T-helper 17 cell (primary cell): ENCODE measurements at regions not wholly inside any gene's neighbourhood (a gene's known extent, or its start where the extent isn't known, plus 50 kb on each side); places are given as distances from the start of the nearest gene placed in this dataset.

ENCODE experiments used
- ATAC-seq: fragments of 150-1000 bp; cut with Tn5 transposase; 2 replicates; pipeline ENCODE4 v1.10.0; 2021; ENCODE audit warnings: mild to moderate bottlenecking, moderate library complexity
- DNase-seq, 3 donors: peaks; one replicate each; pipeline versions ENCODE4 v3.0.0 to v3.0.0-alpha.2; 2020 to 2021
- H3K9me3 ChIP-seq: one replicate; pipeline ENCODE4 v1.7.0; 2013; ENCODE audit warnings: low read length, mild to moderate bottlenecking; ENCODE audit not compliant: control insufficient read depth, poor library complexity, severe bottlenecking
- H3K27ac Mint-ChIP-seq: one replicate; pipeline ENCODE4 v1.8.0; 2022; ENCODE audit warnings: mild to moderate bottlenecking, moderate library complexity, mixed read lengths
- H3K27me3 Mint-ChIP-seq: one replicate; pipeline ENCODE4 v1.8.0; 2022; ENCODE audit warnings: mixed read lengths
- H3K36me3 Mint-ChIP-seq: one replicate; pipeline ENCODE4 v1.8.0; 2022; ENCODE audit warnings: low read depth, mixed read lengths
- H3K4me1 Mint-ChIP-seq: one replicate; pipeline ENCODE4 v1.8.0; 2022; ENCODE audit warnings: mild to moderate bottlenecking, mixed read lengths
- H3K4me3 Mint-ChIP-seq: one replicate; pipeline ENCODE4 v1.8.0; 2022; ENCODE audit warnings: mild to moderate bottlenecking, moderate library complexity, mixed read lengths

GRCh38 chr2:134167015-134167414 lies 86.9 kb upstream of the MGAT5 start:
- DNase-seq (no peak), ATAC-seq (no peak)
- no peaks in the 10 kb centered on the region for H3K9me3 ChIP-seq
- H3K4me1 Mint-ChIP-seq = peaks cover 77% of the 10 kb centered on the region
- H3K36me3 Mint-ChIP-seq = no peaks in the 10 kb centered on the region
- no peaks in the 10 kb centered on the region for H3K27me3 Mint-ChIP-seq
- H3K27ac Mint-ChIP-seq = peak overlapping the region; percentile 90
- no peak overlapping the region for H3K4me3 Mint-ChIP-seq

- Mint-ChIP-seq H3K27me3 (no peaks in the 10 kb centered on the region), H3K4me3 (no peak overlapping the region), H3K36me3 (no peaks in the 10 kb centered on the region), H3K27ac (peak overlapping the region; percentile 78), H3K4me1 (peaks cover 73% of the 10 kb centered on the region)
- no peak for DNase-seq
- H3K9me3 ChIP-seq = no peaks in the 10 kb centered on the region
- peak; percentile 50 for ATAC-seq
These were observed 84.1 kb upstream of the MGAT5 start for GRCh38 chr2:134169788-134170187.

GRCh38 chr2:134170294-134170693 lies 83.6 kb upstream of the MGAT5 start:
- H3K27me3 Mint-ChIP-seq = no peaks in the 10 kb centered on the region
- H3K36me3 Mint-ChIP-seq = no peaks in the 10 kb centered on the region
- ATAC-seq (peak; percentile 25), DNase-seq (no peak)
- peak overlapping the region; percentile 57 for H3K4me3 Mint-ChIP-seq
- peaks cover 71% of the 10 kb centered on the region for H3K4me1 Mint-ChIP-seq
- H3K27ac Mint-ChIP-seq = peak overlapping the region; percentile 78
- H3K9me3 ChIP-seq = no peaks in the 10 kb centered on the region

- H3K36me3 Mint-ChIP-seq = no peaks in the 10 kb centered on the region
- no peak for DNase-seq
- no peak for ATAC-seq
- no peaks in the 10 kb centered on the region for H3K9me3 ChIP-seq
- no peak overlapping the region for H3K4me3 Mint-ChIP-seq
- H3K4me1 Mint-ChIP-seq = peaks cover 71% of the 10 kb centered on the region
- H3K27ac Mint-ChIP-seq = peak overlapping the region; percentile 78
- H3K27me3 Mint-ChIP-seq = no peaks in the 10 kb centered on the region
These were observed 83.2 kb upstream of the MGAT5 start for GRCh38 chr2:134170700-134171099.

GRCh38 chr2:134173338-134174016 lies 80.4 kb upstream of the MGAT5 start:
- Mint-ChIP-seq H3K4me3 (peak overlapping the region; percentile 7), H3K36me3 (peaks cover 3% of the 10 kb centered on the region), H3K27me3 (no peaks in the 10 kb centered on the region), H3K4me1 (peaks cover 71% of the 10 kb centered on the region), H3K27ac (peak overlapping the region; percentile 95)
- DNase-seq (no peak), ATAC-seq (peak; percentile 18)
- no peaks in the 10 kb centered on the region for H3K9me3 ChIP-seq

- Mint-ChIP-seq H3K4me3 (no peak overlapping the region), H3K36me3 (peaks cover 3% of the 10 kb centered on the region), H3K4me1 (peaks cover 70% of the 10 kb centered on the region), H3K27ac (peak overlapping the region; percentile 95), H3K27me3 (no peaks in the 10 kb centered on the region)
- no peak for DNase-seq
- H3K9me3 ChIP-seq = no peaks in the 10 kb centered on the region
- ATAC-seq = no peak
These were observed 79.2 kb upstream of the MGAT5 start for GRCh38 chr2:134174711-134175110.

GRCh38 chr2:134175834-134176233 lies 78.0 kb upstream of the MGAT5 start:
- Mint-ChIP-seq H3K4me3 (peak overlapping the region; percentile 19), H3K36me3 (peaks cover 3% of the 10 kb centered on the region), H3K4me1 (peaks cover 71% of the 10 kb centered on the region), H3K27me3 (no peaks in the 10 kb centered on the region), H3K27ac (peak overlapping the region; percentile 95)
- no peak for DNase-seq
- no peaks in the 10 kb centered on the region for H3K9me3 ChIP-seq
- no peak for ATAC-seq

GRCh38 chr2:134177351-134177931 lies 76.4 kb upstream of the MGAT5 start:
- ATAC-seq = no peak
- no peak for DNase-seq
- no peaks in the 10 kb centered on the region for H3K9me3 ChIP-seq
- Mint-ChIP-seq H3K27me3 (no peaks in the 10 kb centered on the region), H3K4me1 (peaks cover 81% of the 10 kb centered on the region), H3K4me3 (peak overlapping the region; percentile 9), H3K36me3 (peaks cover 3% of the 10 kb centered on the region), H3K27ac (peak overlapping the region; percentile 95)

- Mint-ChIP-seq H3K4me3 (no peak overlapping the region), H3K4me1 (peaks cover 82% of the 10 kb centered on the region), H3K27me3 (no peaks in the 10 kb centered on the region), H3K27ac (peak overlapping the region; percentile 95), H3K36me3 (peaks cover 3% of the 10 kb centered on the region)
- ATAC-seq = peak; percentile 22
- no peak for DNase-seq
- H3K9me3 ChIP-seq = no peaks in the 10 kb centered on the region
These were observed 75.6 kb upstream of the MGAT5 start for GRCh38 chr2:134178138-134178877.

GRCh38 chr2:134181219-134181618 lies 72.7 kb upstream of the MGAT5 start:
- H3K9me3 ChIP-seq = no peaks in the 10 kb centered on the region
- Mint-ChIP-seq H3K4me1 (peaks cover 84% of the 10 kb centered on the region), H3K36me3 (no peaks in the 10 kb centered on the region), H3K27ac (peak overlapping the region; percentile 95), H3K27me3 (no peaks in the 10 kb centered on the region), H3K4me3 (peak overlapping the region; percentile 70)
- ATAC-seq (peak; percentile 90), DNase-seq (peak in 2 of 3 donors; percentile 38 to 54)

- no peak for DNase-seq
- Mint-ChIP-seq H3K27ac (peak overlapping the region; percentile 95), H3K36me3 (no peaks in the 10 kb centered on the region), H3K4me3 (peak overlapping the region; percentile 56), H3K27me3 (no peaks in the 10 kb centered on the region), H3K4me1 (peaks cover 81% of the 10 kb centered on the region)
- no peak for ATAC-seq
- no peaks in the 10 kb centered on the region for H3K9me3 ChIP-seq
These were observed 70.2 kb upstream of the MGAT5 start for GRCh38 chr2:134183679-134184078.

- peak overlapping the region; percentile 54 for H3K4me3 Mint-ChIP-seq
- H3K36me3 Mint-ChIP-seq = no peaks in the 10 kb centered on the region
- H3K4me1 Mint-ChIP-seq = peaks cover 75% of the 10 kb centered on the region
- H3K27ac Mint-ChIP-seq = peak overlapping the region; percentile 95
- DNase-seq = no peak
- ATAC-seq = no peak
- no peaks in the 10 kb centered on the region for H3K9me3 ChIP-seq
- no peaks in the 10 kb centered on the region for H3K27me3 Mint-ChIP-seq
These were observed 68.2 kb upstream of the MGAT5 start for GRCh38 chr2:134185639-134186038.

GRCh38 chr2:134189009-134189720 lies 64.7 kb upstream of the MGAT5 start:
- peaks cover 56% of the 10 kb centered on the region for H3K4me1 Mint-ChIP-seq
- no peaks in the 10 kb centered on the region for H3K27me3 Mint-ChIP-seq

More at GRCh38 chr2:134189009-134189720, 64.7 kb upstream of the MGAT5 start:
- DNase-seq (no peak), ATAC-seq (peak; percentile 45)
- peak overlapping the region; percentile 82 for H3K27ac Mint-ChIP-seq
- H3K9me3 ChIP-seq = no peaks in the 10 kb centered on the region
- H3K4me3 Mint-ChIP-seq = no peak overlapping the region
- peaks cover 2% of the 10 kb centered on the region for H3K36me3 Mint-ChIP-seq
